SJSA1 (cell line): ENCODE measurements at regions not wholly inside any gene's neighbourhood (a gene's known extent, or its start where the extent isn't known, plus 50 kb on each side); places are given as distances from the start of the nearest gene placed in this dataset.
"Not testable (repeated sequence)": the region's sequence is repeated elsewhere in the genome, so short reads cannot be mapped to it uniquely, and the experiment has no call there.

Experiments used
- DNase-seq, 2 experiments: peaks; one replicate each; pipeline ENCODE4 v3.0.0-alpha.2; 2015 to 2020; ENCODE audit warnings: low spot score in 2 of 2, low read depth in 1 of 2
- H3K27ac ChIP-seq: fragments of 250-450 bp; sonication (Bioruptor Pico); 2 replicates; pipeline ENCODE4 v1.5.1; 2020; ENCODE audit warnings: mild to moderate bottlenecking, moderate library complexity
- H3K27me3 ChIP-seq: fragments of 250-450 bp; sonication (Bioruptor Pico); replicated peaks from 2 replicates; pipeline ENCODE4 v1.5.1; 2020; ENCODE audit warnings: mild to moderate bottlenecking, moderate library complexity
- H3K36me3 ChIP-seq: fragments of 250-450 bp; sonication (Bioruptor Pico); 2 replicates; pipeline ENCODE4 v1.5.1; 2020; ENCODE audit warnings: mild to moderate bottlenecking
- H3K4me1 ChIP-seq: fragments of 250-450 bp; sonication (Bioruptor Pico); replicated peaks from 2 replicates; pipeline ENCODE4 v1.6.1; 2021; ENCODE audit warnings: mild to moderate bottlenecking
- H3K4me3 ChIP-seq: fragments of 250-450 bp; sonication (Bioruptor Pico); 2 replicates; pipeline ENCODE4 v1.5.1; 2020; ENCODE audit warnings: mild to moderate bottlenecking
- H3K9me3 ChIP-seq: fragments of 250-450 bp; sonication (Bioruptor Pico); replicated peaks from 2 replicates; pipeline ENCODE4 v1.5.1; 2020; ENCODE audit warnings: mild to moderate bottlenecking

DNA sequence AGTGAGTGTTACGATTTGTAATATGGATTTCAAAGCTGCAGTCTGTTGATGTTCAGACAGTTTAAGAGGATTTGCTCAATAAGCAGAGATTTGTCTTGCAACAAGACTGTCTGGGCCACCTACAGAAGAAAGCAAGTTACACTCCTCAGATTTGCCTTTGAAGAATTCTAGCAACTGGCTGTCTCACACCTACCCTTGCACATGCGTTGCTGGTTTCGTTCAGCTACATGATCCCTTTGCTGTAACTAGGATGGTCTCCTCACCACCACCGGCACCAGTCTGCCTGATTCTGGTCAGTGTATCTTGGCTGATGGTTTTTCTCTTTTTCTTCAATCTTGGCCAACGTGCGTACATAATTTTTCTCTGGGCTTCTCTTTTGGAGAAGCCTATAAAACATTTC lies 172.7 kb upstream of the LCORL start:
- no peaks in the 10 kb centered on the region for H3K4me1 ChIP-seq
- H3K9me3 ChIP-seq: no peaks in the 10 kb centered on the region
- H3K27me3 ChIP-seq: no peaks in the 10 kb centered on the region
- H3K27ac ChIP-seq: no peak overlapping the region
- no peak overlapping the region for H3K4me3 ChIP-seq
- DNase-seq: no peak
- H3K36me3 ChIP-seq: no peaks in the 10 kb centered on the region

DNA sequence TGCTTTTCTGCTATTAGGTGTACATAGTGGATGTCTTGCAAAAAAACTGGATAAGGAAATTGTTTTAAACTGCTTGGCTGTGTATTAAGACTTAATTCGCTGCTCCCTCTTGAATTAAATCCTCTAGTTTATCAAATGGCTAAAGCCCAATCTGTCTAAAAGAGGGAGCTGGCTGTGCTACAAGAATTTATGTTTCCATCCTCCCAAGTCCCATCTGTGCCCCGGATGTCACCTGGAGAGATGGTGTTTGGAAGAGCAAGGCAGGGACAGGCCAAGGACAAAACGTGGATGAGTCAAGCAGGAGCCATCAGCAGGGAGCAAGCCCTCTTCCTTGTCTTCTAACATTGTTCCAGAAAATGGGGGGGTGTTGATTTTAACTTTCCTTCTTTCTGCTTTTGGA lies 171.3 kb upstream of the LCORL start:
- Histone ChIP-seq H3K4me3 (no peak overlapping the region), H3K36me3 (no peaks in the 10 kb centered on the region), H3K4me1 (no peaks in the 10 kb centered on the region), H3K27ac (no peak overlapping the region), H3K9me3 (no peaks in the 10 kb centered on the region; the same call in 1 of the 2 replicates), H3K27me3 (no peaks in the 10 kb centered on the region)
- no peak for DNase-seq

DNA sequence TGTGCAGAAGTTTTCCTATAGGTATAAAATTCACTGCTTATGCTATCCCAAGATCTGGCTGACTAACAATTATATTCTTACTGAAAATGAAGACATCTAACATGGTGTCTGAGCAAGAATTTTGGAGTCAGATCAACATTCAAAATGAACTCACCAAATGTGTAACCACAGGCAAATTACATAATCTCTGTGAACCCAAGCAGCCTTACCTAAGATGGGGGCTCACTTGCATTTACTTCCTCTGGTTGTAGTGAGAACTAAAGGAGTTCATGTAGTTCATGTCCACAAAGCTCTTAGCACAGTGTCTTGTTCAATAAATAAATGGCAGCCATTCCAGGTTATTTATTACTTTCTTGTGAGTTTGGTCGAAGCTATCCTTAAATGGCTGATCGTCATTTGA lies 163.9 kb upstream of the LCORL start:
- H3K36me3 ChIP-seq: no peaks in the 10 kb centered on the region
- no peaks in the 10 kb centered on the region for H3K4me1 ChIP-seq
- peaks cover 12% of the 10 kb centered on the region for H3K9me3 ChIP-seq
- no peak overlapping the region for H3K4me3 ChIP-seq
- no peak overlapping the region for H3K27ac ChIP-seq
- DNase-seq: no peak
- no peaks in the 10 kb centered on the region for H3K27me3 ChIP-seq

DNA sequence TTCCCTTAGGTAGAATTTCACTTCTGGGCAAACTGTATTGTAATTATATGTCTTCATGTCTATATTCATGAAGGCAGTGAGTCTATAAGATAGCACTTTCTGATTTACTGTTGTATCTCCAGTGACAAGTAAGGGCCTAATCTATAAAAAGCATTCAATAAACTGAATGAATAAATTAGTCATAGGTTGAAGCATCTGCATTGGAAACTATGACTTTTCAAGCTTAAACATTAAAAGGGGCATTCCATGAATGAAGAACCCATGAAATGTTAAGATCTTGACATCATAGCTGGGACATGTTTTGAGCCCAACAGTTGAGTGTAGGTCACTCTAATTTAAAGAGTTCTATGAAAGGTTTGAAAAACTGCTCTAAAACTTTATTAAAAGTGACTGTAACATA lies 159.3 kb upstream of the LCORL start:
- no peak for DNase-seq
- H3K9me3 ChIP-seq: peaks cover 21% of the 10 kb centered on the region
- no peaks in the 10 kb centered on the region for H3K27me3 ChIP-seq
- no peaks in the 10 kb centered on the region for H3K36me3 ChIP-seq
- H3K4me1 ChIP-seq: no peaks in the 10 kb centered on the region
- no peak overlapping the region for H3K27ac ChIP-seq
- H3K4me3 ChIP-seq: no peak overlapping the region

DNA sequence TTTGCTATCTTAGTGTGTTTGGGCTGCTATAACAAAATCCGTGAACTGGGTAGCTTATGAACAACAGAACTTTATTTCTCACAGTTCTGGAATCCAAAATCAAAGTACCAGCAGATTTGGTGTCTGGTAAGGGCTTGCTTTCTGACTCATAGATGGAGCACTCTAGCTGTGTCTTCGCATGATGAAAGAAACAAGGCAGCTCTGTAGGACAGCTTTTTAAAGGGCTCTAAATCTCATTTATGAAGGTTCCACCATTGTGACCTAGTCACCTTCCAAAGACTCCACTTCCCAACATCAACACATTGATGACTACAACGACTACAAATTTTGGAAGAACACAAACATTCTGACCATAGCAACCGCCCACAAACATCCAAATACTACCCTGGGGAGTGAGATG lies 158.6 kb upstream of the LCORL start:
- Histone ChIP-seq H3K4me3 (no peak overlapping the region), H3K27ac (no peak overlapping the region), H3K4me1 (no peaks in the 10 kb centered on the region), H3K27me3 (no peaks in the 10 kb centered on the region), H3K36me3 (no peaks in the 10 kb centered on the region), H3K9me3 (peaks cover 18% of the 10 kb centered on the region; the same call in 1 of the 2 replicates)
- no peak for DNase-seq

DNA sequence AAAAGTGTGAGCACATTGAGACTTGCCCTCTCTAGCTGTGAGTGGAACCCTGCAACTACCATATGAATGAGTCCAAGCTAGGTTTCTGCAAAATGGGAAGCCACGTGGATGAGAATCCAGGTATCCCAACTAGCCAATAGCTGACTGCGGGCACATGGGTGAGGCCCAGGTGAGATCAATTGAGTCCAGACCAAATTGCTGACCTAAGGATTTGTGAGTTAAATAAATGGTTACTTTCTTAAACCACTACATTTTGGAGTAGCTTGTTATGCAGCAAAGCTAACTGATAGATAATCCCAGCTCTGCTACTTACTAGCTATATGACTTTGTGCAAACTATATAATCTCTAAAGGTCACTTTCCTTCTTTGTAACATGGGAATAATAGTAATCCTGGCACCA lies 150.3 kb upstream of the LCORL start:
- no peak for DNase-seq
- Histone ChIP-seq H3K27me3 (no peaks in the 10 kb centered on the region), H3K9me3 (peaks cover 7% of the 10 kb centered on the region), H3K36me3 (no peaks in the 10 kb centered on the region), H3K4me3 (no peak overlapping the region), H3K27ac (no peak overlapping the region), H3K4me1 (no peaks in the 10 kb centered on the region)

DNA sequence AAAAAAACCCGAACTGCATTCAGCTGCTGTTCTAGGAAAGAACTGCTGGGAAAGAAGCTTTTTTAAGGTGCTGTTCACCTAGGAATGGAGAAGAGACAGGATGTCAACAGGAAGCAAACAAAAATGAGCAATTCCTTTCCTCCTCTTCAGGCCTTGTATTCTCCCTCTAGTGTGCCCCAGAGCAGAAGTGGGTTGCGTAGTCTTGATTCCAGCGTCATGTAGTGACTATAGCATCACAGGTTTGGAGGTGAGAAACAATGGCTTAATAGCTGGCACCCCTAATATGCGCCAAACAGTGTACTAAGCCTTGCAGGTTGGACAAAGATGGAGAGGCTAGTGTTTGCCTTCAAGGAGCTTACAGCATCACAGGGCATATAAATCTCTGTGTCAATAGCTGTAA lies 146.3 kb upstream of the LCORL start:
- no peak overlapping the region for H3K27ac ChIP-seq
- no peaks in the 10 kb centered on the region for H3K36me3 ChIP-seq
- no peak overlapping the region for H3K4me3 ChIP-seq
- no peaks in the 10 kb centered on the region for H3K27me3 ChIP-seq
- DNase-seq: no peak
- no peaks in the 10 kb centered on the region for H3K9me3 ChIP-seq
- no peaks in the 10 kb centered on the region for H3K4me1 ChIP-seq

DNA sequence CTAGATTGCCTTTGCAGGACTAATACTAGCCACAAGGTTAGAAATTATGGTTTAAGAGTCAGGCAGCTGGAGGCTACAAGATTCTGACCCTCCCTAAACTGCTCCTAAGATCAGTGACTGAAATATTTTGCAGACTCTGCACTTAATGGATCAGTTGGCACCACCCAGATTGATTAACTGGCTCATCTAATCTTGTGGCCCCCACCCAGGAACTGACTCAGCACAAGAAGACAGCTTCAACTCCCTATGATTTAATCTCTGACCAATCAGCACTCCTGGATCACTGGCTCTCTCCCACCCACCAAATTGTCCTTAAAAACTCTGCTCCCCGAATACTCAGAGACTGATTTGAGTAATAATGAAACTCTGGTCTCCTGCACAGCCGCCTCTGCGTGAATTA lies 145.4 kb upstream of the LCORL start:
- Histone ChIP-seq H3K27me3 (no peaks in the 10 kb centered on the region), H3K36me3 (no peaks in the 10 kb centered on the region), H3K9me3 (no peaks in the 10 kb centered on the region), H3K27ac (no peak overlapping the region), H3K4me3 (no peak overlapping the region), H3K4me1 (no peaks in the 10 kb centered on the region)
- no peak for DNase-seq

DNA sequence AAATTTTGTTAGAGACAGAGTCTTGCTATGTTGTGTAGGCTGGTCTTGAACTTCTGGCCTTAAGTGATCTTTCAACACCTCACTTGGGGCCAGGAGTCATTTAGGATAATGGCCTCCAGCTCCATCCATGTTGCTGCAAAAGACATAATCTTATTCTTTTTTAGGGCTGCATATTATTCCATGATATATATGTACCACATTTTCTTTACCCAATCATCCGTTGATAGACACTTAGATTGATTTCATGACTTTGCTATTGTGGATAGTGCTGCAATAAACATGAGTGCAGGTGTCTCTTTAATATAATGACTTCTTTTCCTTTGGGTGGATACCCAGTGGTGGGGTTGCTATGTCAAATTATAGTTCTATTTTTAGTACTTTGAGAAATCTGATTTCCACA lies 140.9 kb upstream of the LCORL start:
- Histone ChIP-seq H3K9me3 (peaks cover 13% of the 10 kb centered on the region; the same call in 1 of the 2 replicates), H3K27ac (no peak overlapping the region), H3K36me3 (no peaks in the 10 kb centered on the region), H3K4me1 (no peaks in the 10 kb centered on the region), H3K27me3 (no peaks in the 10 kb centered on the region), H3K4me3 (no peak overlapping the region)
- DNase-seq: no peak

DNA sequence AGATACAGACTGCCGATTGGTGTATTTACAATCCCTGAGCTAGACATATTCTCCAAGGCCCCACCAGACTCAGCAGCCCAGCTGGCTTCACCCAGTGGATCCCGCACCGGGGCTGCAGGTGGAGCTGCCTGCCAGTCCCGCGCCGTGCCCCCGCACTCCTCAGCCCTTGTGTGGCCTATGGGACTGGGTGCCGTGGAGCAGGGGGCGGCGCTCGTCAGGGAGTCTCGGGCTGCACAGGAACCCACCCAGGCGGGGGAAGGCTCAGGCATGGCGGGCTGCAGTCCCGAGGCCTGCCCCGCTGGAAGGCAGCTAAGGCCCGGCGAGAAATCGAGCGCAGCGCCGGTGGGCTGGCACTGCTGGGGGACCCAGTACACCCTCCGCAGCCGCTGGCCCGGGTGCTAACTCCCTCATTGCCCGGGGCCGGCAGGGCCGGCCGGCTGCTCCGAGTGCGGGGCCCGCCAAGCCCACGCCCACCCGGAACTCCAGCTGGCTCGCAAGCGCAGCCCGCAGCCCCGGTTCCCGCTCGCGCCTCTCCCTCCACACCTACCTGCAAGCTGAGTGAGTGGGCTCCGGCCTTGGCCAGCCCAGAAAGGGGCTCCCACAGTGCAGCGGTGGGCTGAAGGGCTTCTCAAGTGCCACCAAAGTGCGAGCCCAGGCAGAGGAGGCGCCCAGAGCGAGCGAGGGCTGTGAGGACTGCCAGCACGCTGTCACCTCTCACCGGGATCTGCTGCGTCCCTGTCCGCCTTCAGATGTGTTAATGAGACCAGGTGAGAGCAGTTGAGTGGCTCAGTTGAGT lies 137.8 kb upstream of the LCORL start:
- not testable (repeated sequence) for H3K27me3 ChIP-seq, DNase-seq, H3K27ac ChIP-seq, H3K36me3 ChIP-seq, H3K4me1 ChIP-seq, H3K4me3 ChIP-seq
- H3K9me3 ChIP-seq: peaks cover 24% of the 10 kb centered on the region

DNA sequence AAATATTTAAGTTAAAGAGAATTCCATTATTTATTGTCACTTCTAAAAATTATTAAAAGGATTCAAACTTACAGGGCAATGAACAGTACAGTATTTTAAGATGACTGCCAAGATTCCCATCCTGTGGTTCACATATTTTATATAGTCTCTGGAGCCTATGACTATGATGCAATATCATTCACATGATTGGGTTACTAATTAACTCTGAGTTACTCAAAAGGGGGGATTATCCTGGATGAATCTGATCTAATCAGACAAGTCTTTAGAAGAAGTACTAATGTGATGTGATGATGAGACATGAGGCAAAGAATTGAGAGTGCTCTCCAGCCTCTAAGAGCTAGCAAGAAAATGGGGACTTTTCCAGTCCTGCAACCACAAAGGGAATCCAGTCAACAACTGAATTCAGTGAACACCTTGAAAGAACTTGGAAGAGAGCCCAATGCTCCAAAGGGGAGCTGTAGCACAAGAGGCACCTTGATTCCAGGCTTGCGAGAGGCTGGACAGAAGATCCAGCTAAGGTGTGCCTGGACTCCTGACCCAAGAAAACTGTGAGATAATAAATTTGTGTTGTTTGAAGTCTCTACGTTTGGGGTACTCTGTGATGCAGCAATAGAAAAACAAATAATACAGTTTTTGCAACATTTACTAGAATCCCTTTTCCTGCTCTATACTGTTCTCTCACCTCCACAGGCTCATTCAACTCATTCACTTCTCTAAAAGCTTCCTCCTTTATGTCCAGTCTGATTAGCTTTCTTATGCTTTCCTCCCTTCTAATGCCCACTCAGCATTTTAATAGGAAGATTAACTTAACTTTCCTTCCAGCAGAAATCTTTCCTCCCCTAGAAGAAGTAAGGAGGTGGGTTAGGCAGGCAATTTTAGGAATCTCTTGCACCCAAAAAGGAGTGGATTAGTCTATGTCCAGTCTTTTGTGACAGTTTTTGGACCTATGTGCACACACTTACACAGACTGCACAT lies 133.8 kb upstream of the LCORL start:
- H3K4me1 ChIP-seq: no peaks in the 10 kb centered on the region
- H3K27ac ChIP-seq: no peak overlapping the region
- no peak for DNase-seq
- no peak overlapping the region for H3K4me3 ChIP-seq
- H3K36me3 ChIP-seq: no peaks in the 10 kb centered on the region
- no peaks in the 10 kb centered on the region for H3K27me3 ChIP-seq
- H3K9me3 ChIP-seq: peaks cover 19% of the 10 kb centered on the region

DNA sequence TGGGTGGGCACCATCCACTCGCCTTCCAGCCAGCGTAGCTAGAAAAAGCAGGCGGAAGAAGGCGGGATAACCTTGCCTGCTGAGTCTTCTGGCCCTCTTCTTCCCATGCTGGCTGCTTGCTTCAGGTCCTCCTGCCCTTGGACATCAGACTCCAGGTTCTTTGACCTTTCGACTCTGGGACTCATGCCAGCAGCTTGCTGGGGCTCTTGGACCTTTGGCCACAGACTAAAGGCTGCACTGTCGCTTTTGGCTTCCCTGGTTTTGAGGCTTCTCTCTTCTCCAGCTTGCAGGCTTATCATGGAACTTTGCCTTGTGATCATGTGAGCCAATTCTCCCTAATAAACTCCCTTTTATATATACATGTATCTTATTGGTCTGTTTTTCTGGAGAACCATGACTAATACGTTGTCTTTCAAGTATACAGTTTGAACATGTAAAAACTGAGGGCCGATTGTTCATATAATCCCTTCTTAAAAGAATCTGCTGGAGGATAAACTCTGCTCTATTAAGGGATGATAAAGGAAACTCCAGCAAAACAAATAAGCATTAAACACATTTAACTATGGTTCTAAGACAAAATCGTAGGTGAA lies 116.6 kb upstream of the LCORL start:
- H3K9me3 ChIP-seq: no peaks in the 10 kb centered on the region
- no peaks in the 10 kb centered on the region for H3K4me1 ChIP-seq
- DNase-seq: no peak
- H3K27me3 ChIP-seq: no peaks in the 10 kb centered on the region
- H3K4me3 ChIP-seq: no peak overlapping the region
- H3K36me3 ChIP-seq: no peaks in the 10 kb centered on the region
- H3K27ac ChIP-seq: no peak overlapping the region

DNA sequence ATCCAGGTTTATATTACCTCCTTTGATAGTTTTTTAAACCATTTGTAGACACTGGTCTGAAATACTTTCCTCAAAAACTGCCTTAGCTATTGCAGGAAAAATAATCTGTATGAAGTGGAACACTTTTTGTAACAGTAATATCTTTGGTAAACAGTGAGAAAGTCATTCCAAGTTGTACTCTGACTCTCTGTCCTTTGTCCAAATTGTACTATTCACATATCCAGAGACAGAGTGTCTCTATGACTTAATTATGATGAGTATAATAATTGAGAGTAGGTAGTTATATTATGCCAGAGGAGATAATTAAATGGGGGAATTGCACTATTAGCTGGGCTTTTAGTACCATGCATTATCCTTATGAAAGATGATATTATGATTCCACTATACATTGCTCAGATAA lies 112.6 kb upstream of the LCORL start:
- DNase-seq: no peak
- Histone ChIP-seq H3K9me3 (no peaks in the 10 kb centered on the region), H3K4me1 (no peaks in the 10 kb centered on the region), H3K36me3 (no peaks in the 10 kb centered on the region), H3K27me3 (no peaks in the 10 kb centered on the region), H3K27ac (no peak overlapping the region), H3K4me3 (no peak overlapping the region)

DNA sequence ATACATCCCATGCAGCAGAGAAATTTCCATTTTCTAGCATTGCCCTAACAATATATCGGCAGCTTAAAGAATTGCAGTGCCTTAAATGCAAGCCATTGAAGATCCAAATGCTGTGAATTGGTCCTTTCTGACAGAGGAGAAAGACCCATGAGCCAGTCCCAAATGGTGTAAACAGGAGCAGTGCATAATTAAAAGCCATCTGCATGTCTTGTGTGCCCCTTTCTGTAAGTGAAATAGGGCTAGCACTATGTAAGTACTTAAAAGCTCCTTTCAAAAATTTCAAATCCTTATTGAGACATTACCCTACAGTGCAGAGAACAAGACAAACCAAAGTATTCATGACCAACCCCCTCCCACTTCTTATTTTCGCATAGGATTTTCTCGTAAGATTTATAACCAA lies 108.7 kb upstream of the LCORL start:
- Histone ChIP-seq H3K9me3 (no peaks in the 10 kb centered on the region), H3K27me3 (no peaks in the 10 kb centered on the region), H3K36me3 (no peaks in the 10 kb centered on the region), H3K4me1 (no peaks in the 10 kb centered on the region), H3K27ac (no peak overlapping the region), H3K4me3 (no peak overlapping the region)
- DNase-seq: no peak
